Activated CD4-positive, alpha-beta T cell treated with anti-CD3 and anti-CD28 coated beads, Interleukin-2, amount 10 ng/mL, durations not matched to agents 7 days and 5 days (primary cell): ENCODE measurements at regions not wholly inside any gene's neighbourhood (a gene's known extent, or its start where the extent isn't known, plus 50 kb on each side); places are given as distances from the start of the nearest gene placed in this dataset.
"Not testable (repeated sequence)": the region's sequence is repeated elsewhere in the genome, so short reads cannot be mapped to it uniquely, and the experiment has no call there.

Experiments
- CTCF ChIA-PET: fragments of 350-600 bp; sonication (Branson Sonifier 250); formaldehyde crosslinking; loops from one replicate; lab custom pipeline; 2021; ENCODE audit warnings: antibody characterized with exemption; lab: Charles Lee
- POLR2A ChIA-PET: fragments of 350-600 bp; sonication (Branson Sonifier 250); formaldehyde crosslinking; loops from one replicate; lab custom pipeline; 2021; ENCODE audit warnings: antibody characterized with exemption; lab: Charles Lee
- DNase-seq: peaks from one replicate; pipeline ENCODE4 v3.0.0-alpha.2; 2020
- H3K27ac Mint-ChIP-seq: one replicate; pipeline ENCODE4 v1.8.0; 2021; ENCODE audit warnings: mild to moderate bottlenecking, moderate library complexity, mixed read lengths
- H3K27me3 Mint-ChIP-seq: one replicate; pipeline ENCODE4 v1.8.0; 2021; ENCODE audit warnings: mixed read lengths
- H3K36me3 Mint-ChIP-seq: one replicate; pipeline ENCODE4 v1.8.0; 2021; ENCODE audit warnings: low read depth, mixed read lengths
- H3K4me1 Mint-ChIP-seq: one replicate; pipeline ENCODE4 v1.8.0; 2021; ENCODE audit warnings: mixed read lengths
- H3K4me3 Mint-ChIP-seq: one replicate; pipeline ENCODE4 v1.8.0; 2021; ENCODE audit warnings: mild to moderate bottlenecking, moderate library complexity, mixed read lengths
- H3K9me3 Mint-ChIP-seq: one replicate; pipeline ENCODE4 v1.8.0; 2021; ENCODE audit warnings: mixed read lengths

DNA sequence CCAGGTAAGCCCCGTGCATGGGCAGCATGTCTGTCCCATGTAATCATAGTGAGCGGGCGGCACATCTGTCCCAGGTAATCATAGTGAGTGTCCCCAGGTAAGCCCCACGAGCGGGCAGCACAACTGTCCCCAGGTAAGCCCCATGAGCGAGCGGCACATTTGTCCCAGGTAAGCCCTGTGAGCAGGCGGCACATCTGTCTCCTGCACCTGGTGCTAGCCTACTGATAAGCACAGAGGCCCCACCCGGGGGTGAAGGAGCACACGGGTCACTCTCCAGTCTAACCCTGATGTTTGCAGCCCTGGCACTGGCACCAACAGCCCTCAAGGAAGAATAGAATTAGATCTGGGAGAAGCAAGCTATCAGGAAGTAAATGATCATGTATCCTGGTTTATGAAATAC lies 99.2 kb downstream of the ATP6V0E2 start:
- peaks cover 19% of the 10 kb centered on the region for H3K27me3 Mint-ChIP-seq
- H3K27ac Mint-ChIP-seq, H3K36me3 Mint-ChIP-seq, DNase-seq, POLR2A ChIA-PET, H3K4me3 Mint-ChIP-seq, CTCF ChIA-PET, H3K4me1 Mint-ChIP-seq, H3K9me3 Mint-ChIP-seq: not testable (repeated sequence)

DNA sequence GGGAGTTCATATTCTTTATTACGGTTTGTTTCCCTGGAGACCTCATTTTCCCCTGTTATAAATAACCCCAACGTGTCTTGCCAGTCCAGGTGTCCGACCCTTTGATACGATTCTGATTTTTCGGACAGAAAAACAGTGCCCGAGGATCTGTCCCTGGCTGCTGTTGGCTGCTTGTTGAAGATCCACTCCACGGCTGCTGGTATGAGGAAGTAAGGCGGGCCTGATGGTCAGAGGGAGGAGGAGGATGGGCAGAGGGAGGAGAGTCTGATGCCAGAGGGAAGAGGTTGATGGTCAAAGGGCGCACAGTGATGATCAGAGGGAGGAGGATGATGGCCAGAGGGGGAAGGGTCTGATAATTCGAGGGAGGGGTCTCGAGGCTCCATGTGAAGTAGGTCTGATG lies 99.9 kb downstream of the ATP6V0E2 start:
- H3K4me3 Mint-ChIP-seq, H3K9me3 Mint-ChIP-seq, DNase-seq, POLR2A ChIA-PET, CTCF ChIA-PET, H3K4me1 Mint-ChIP-seq, H3K36me3 Mint-ChIP-seq, H3K27ac Mint-ChIP-seq: not testable (repeated sequence)
- peaks cover 19% of the 10 kb centered on the region for H3K27me3 Mint-ChIP-seq

DNA sequence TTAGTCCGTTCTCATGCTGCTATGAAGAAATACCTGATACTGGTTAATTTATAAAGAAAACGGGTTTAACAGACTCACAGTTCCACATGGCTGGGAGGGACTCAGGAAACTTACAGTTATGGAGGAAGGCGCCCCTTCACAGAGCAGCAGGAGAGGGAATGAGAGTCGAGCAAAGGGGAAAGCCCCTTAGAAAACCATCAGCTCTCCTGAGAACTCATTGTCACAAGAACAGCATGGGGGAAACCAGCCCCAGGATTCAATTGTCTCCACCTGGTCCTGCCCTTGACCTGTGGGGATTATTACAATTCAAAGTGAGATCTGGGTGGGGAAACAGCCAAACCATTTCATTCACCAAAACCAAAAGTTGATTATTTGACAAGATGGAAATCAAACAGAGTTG lies 101.8 kb downstream of the ATP6V0E2 start:
- H3K27ac Mint-ChIP-seq, H3K36me3 Mint-ChIP-seq, H3K9me3 Mint-ChIP-seq, CTCF ChIA-PET, DNase-seq, H3K4me3 Mint-ChIP-seq, H3K4me1 Mint-ChIP-seq, POLR2A ChIA-PET: not testable (repeated sequence)
- H3K27me3 Mint-ChIP-seq: peaks cover 20% of the 10 kb centered on the region

DNA sequence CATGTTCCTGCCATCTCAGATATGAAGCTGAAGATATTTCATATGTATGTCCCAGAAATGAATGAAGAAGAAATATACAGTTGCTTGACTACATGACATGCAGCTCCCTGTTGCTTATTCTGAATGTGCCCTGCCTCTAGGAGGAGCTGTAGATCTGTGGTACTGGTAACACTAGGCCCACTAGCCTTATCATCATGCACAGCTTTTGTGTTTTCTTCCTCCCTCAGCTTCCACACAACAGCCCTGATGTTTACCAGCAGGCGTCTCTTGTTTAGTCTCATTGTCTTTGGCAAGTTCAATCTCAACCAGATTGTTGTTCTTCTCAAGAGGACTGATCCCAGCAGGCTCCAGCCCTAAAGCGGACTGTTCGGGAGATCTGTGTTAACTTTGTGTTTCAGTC lies 104.8 kb downstream of the ATP6V0E2 start:
- H3K4me3 Mint-ChIP-seq, H3K36me3 Mint-ChIP-seq, H3K27ac Mint-ChIP-seq, H3K4me1 Mint-ChIP-seq, H3K9me3 Mint-ChIP-seq, DNase-seq, CTCF ChIA-PET, POLR2A ChIA-PET: not testable (repeated sequence)
- H3K27me3 Mint-ChIP-seq: peaks cover 21% of the 10 kb centered on the region

DNA sequence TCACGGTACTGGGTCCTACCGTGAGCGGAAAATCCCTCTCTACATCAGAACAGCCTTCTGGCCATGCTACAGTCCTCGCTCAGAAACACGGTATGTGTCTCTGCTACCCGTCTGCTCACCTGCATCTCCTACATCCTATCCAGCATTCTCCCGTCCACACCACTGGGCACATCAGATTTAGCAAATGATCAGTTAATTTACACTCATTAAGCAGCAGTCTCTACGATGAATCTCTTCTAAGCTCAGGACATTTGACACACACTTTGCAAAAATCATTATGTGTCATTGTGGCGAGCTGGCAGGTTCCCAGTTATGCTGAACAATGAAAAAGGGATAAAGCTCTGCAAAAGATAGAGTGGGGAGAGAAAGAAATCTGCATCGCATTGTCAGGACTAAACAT lies 105.2 kb downstream of the ATP6V0E2 start:
- CTCF ChIA-PET, H3K9me3 Mint-ChIP-seq: not testable (repeated sequence)

DNA sequence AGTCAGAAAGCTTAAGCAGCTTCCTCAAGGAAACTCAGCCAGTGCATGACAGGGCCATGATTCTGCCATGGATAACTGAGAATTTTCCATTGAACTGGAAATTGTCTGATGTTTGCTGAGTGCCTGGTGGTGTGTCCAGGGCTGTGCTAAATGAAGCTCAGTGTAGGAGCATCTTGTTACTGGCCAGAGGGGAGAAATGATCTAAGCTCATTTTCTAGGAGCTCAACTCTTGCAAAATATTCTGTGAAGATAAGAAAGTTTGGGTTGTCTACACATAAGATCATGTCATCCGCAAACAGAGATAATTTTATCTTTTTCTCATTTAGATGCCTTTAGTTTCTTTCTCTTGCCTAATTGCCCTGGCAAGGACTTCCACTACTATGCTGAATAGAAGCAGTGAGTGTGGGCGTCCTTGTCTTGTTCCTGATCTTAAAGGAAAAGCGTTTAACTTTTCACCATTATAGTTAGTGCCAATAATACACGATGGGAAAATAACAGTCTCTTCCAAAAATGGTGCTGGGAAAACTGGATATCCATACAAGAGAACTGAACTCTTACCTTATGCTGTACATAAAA lies 108.9 kb downstream of the ATP6V0E2 start:
- DNase-seq, CTCF ChIA-PET, H3K9me3 Mint-ChIP-seq, H3K27me3 Mint-ChIP-seq, H3K4me1 Mint-ChIP-seq, POLR2A ChIA-PET, H3K4me3 Mint-ChIP-seq, H3K27ac Mint-ChIP-seq, H3K36me3 Mint-ChIP-seq: not testable (repeated sequence)

More for the DNA sequence above, 105.2 kb downstream of the ATP6V0E2 start:
- POLR2A ChIA-PET, H3K27ac Mint-ChIP-seq, H3K36me3 Mint-ChIP-seq, H3K4me3 Mint-ChIP-seq, DNase-seq, H3K4me1 Mint-ChIP-seq: not testable (repeated sequence)
- H3K27me3 Mint-ChIP-seq: peaks cover 21% of the 10 kb centered on the region

DNA sequence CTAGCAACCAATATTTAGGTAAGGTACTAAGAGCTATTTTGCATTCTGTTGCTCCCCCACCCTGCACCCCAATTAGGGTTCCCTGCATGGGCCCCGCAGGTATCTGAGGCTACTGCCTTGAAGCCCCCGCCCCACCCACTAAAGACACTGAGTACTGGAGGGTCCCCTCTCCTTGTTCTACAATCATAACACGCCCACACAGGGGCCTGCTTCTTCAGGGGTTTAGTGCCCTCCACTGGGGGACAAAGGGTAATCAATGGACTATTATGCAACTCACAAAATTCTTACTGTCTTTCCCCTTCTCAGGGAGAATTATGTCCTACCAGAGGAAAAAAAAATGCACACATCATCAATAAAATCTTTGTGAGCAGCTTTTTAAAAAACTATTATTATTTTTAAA lies 113.1 kb downstream of the ATP6V0E2 start:
- POLR2A ChIA-PET, H3K4me3 Mint-ChIP-seq, H3K9me3 Mint-ChIP-seq, DNase-seq, H3K27me3 Mint-ChIP-seq, CTCF ChIA-PET, H3K27ac Mint-ChIP-seq, H3K36me3 Mint-ChIP-seq, H3K4me1 Mint-ChIP-seq: not testable (repeated sequence)

DNA sequence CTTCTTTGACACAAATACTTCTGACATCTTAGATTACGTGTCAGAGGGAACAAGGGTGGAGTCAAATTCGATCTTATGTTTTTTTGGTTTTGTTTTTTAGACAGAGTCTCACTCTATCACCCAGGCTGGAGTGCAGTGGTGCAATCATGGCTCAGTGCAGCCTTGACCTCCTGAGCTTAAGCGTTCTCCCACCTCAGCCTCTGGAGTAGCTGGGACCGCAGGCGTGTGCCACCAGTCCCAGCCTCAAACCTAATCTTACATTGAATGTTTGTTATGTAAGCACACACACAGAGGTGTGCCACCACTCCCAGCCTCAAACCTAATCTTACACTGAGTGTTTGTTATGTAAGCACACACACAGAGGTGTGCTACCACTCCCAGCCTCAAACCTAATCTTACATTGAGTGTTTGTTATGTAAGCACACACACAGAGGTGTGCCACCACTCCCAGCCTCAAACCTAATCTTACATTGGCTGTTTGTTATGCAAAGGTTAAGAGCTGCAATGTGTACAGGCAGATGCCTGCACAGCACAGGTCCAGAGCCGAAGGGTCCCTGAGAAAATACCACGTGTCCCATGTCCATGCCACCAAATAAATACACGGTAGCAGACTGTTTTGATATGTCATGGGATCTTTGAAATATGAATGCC lies 118.0 kb downstream of the ATP6V0E2 start:
- H3K27me3 Mint-ChIP-seq, H3K4me3 Mint-ChIP-seq, H3K27ac Mint-ChIP-seq, H3K36me3 Mint-ChIP-seq, H3K9me3 Mint-ChIP-seq, DNase-seq, H3K4me1 Mint-ChIP-seq, CTCF ChIA-PET, POLR2A ChIA-PET: not testable (repeated sequence)

DNA sequence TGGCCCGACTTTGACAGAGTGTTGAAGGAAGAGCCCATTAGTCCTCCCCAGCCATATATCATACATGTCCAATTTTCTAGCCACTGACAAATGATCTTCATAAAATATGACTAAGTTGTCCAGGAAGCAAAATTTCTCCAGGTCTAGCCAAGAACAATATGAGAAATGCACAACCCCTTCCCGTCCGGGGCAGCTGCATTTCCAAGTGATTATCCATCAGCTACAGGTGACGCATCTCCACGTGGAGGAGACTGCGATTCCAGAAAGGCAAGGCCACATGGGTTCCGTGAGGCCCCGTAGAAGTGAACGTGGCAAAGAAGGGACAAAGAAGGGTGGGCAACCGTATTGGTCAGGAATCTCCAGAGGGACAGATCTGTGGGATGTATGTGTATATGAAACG lies 118.6 kb downstream of the ATP6V0E2 start:
- H3K27me3 Mint-ChIP-seq, POLR2A ChIA-PET, H3K27ac Mint-ChIP-seq, H3K4me3 Mint-ChIP-seq, H3K4me1 Mint-ChIP-seq, H3K36me3 Mint-ChIP-seq, H3K9me3 Mint-ChIP-seq, CTCF ChIA-PET, DNase-seq: not testable (repeated sequence)

DNA sequence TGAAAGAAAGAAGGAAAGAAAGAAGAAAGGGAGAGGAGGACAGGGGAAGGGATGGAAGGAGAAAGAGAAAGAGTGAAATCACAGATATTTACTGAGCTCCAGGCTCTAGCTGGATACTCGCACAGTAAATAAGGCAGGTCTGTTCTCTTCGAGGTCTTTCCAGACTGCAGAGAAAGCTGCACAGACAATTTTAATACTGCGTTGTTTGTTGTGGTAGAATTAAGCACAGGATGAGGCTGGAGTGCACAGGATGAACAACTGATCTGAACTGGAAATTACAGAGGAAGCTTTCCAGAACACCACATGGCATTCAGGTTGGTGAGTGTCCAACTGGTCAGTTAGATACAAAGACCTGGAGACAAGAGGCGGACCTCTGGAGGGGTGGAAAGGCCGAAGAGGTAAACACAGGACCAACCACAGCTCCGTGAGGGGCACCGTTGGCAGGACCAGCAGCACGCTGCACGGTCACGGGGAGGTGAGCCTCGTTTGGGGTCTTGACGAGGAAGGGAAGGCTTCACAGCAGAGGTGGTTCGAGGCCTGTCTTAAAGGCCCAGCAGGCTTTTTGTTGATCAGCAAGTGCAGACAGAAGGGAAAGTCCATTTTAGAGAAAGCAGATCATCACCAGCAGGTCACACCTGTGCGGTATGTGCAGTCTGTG lies 121.7 kb downstream of the ATP6V0E2 start:
- H3K27ac Mint-ChIP-seq, CTCF ChIA-PET: not testable (repeated sequence)

DNA sequence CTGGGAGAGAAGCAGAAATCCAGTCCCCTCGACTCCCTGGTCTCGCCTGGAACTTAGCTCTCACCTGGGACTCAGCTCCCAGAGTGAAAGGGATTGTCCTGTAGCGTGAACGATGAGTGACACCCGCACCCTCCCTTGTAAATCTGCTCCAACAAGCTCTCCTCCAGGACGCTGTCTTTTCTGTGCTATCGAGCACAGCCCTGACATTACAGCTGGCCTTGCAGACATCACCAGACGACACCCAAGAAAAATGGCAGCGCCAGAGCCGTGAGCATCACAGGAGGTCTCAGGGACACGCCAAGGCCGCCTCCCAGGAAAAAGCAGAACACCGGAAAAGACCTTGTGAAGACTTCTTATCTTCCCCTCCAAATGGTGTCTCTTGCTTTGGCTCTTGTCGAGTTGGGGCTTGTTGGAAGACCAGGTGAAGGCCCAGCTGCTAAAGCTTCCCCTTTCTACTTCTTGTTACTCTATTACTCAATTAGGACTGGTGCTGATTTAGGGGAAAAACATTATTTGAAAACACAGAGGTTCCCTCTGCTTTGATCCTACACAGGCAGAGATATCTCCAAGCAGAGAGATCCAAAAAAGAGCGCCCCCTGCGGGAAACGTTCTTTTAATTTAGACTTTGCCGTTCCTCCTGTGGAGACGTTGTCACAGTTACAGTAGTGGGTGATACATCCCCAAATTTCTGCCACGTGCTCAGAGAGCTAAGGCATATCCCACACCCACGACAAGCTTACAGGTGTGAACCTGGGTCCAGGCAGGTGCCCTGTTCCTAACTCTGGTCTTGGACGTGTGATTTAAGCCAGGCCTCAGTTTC lies 127.2 kb downstream of the ATP6V0E2 start:
- H3K27me3 Mint-ChIP-seq, H3K27ac Mint-ChIP-seq, POLR2A ChIA-PET, H3K4me3 Mint-ChIP-seq, CTCF ChIA-PET, H3K4me1 Mint-ChIP-seq, H3K9me3 Mint-ChIP-seq, H3K36me3 Mint-ChIP-seq: not testable (repeated sequence)
- peak; percentile 10 for DNase-seq

More for the DNA sequence above, 121.7 kb downstream of the ATP6V0E2 start:
- H3K9me3 Mint-ChIP-seq, DNase-seq, H3K4me3 Mint-ChIP-seq, H3K4me1 Mint-ChIP-seq, H3K27me3 Mint-ChIP-seq, POLR2A ChIA-PET, H3K36me3 Mint-ChIP-seq: not testable (repeated sequence)

DNA sequence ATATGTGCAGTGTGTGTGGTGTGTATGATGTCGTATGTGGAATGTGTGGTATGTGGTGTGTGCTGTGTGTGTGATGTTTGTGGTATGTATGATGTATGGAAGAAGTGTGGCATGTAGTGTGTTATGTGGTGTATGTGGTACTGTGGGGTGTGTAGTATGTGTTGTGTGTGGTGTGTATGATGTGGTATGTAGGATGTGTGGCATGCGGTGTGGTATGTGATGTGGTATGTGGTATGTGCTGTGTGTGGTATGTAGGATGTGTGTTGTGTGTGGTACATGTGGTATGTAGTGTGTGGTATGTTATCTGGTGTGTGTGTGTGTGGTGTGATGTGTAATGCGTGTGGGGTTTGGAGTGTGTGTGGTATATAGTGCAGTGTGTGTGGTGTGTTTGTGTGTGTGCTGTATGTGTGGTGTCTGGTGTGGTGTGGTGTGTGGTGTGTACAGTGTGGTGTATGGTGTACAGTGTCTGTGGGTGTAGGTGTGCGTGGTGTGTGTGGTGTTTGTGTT lies 129.6 kb downstream of the ATP6V0E2 start:
- H3K36me3 Mint-ChIP-seq: no peaks in the 10 kb centered on the region
- ChIA-PET POLR2A (no interaction called here), CTCF (no interaction called here)
- H3K4me1 Mint-ChIP-seq: no peaks in the 10 kb centered on the region
- H3K9me3 Mint-ChIP-seq: no peaks in the 10 kb centered on the region
- H3K4me3 Mint-ChIP-seq: no peak overlapping the region
- H3K27me3 Mint-ChIP-seq: no peaks in the 10 kb centered on the region
- H3K27ac Mint-ChIP-seq: no peak overlapping the region
- DNase-seq: no peak

DNA sequence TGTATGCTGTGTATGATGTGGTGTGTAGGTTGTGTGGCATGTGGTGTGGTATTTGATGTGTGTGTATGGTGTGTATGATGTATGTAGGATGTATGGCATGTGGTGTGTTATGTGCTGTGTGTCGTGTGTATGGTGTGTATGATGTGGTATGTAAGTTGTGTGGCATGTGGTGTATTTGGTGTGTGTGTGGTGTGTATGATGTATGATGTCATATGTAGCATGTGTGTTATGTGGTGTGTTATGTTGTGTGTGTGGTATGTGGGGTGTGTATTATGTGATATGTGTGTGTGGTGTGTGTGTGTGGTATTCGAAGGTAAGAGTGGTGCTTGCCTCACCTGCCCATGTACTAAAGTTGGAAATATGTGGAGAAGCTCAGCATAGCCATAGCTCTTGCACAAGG lies 130.2 kb downstream of the ATP6V0E2 start:
- H3K4me3 Mint-ChIP-seq, H3K27ac Mint-ChIP-seq, POLR2A ChIA-PET, CTCF ChIA-PET, DNase-seq, H3K36me3 Mint-ChIP-seq, H3K4me1 Mint-ChIP-seq, H3K27me3 Mint-ChIP-seq, H3K9me3 Mint-ChIP-seq: not testable (repeated sequence)
